ENCODE measurements at regions not wholly inside any gene's neighbourhood (a gene's known extent, or its start where the extent isn't known, plus 50 kb on each side); places are given as distances from the start of the nearest gene placed in this dataset.
"Not testable (repeated sequence)": the region's sequence is repeated elsewhere in the genome, so short reads cannot be mapped to it uniquely, and the experiment has no call there.

GRCh38 chr11:96520939-96521338 is 131.1 kb downstream of the JRKL start:
- no peak for DNase-seq (ENCODE audit: low spot score)

- no peak for DNase-seq (ENCODE audit: low spot score)
Measured at GRCh38 chr11:96523656-96524055, 133.8 kb downstream of the JRKL start.

GRCh38 chr11:96524475-96524874 is 134.7 kb downstream of the JRKL start:
- DNase-seq (ENCODE audit: low spot score) = no peak

GRCh38 chr11:96530473-96530872 is 140.7 kb downstream of the JRKL start:
- DNase-seq (ENCODE audit: low spot score) = no peak

- DNase-seq (ENCODE audit: low spot score) = no peak
Measured at GRCh38 chr11:96538104-96538503, 148.3 kb downstream of the JRKL start.

- no peak for DNase-seq (ENCODE audit: low spot score)
Measured at GRCh38 chr11:96538622-96539021, 148.8 kb downstream of the JRKL start.

GRCh38 chr11:96540875-96541274 is 151.1 kb downstream of the JRKL start:
- DNase-seq (ENCODE audit: low spot score) = no peak

- no peak for DNase-seq (ENCODE audit: low spot score)
Measured at GRCh38 chr11:96543177-96543576, 153.4 kb downstream of the JRKL start.

- not testable (repeated sequence) for DNase-seq (ENCODE audit: low spot score)
Measured at GRCh38 chr11:96545192-96545591, 155.4 kb downstream of the JRKL start.

GRCh38 chr11:96551136-96551535 is 161.3 kb downstream of the JRKL start:
- DNase-seq (ENCODE audit: low spot score) = no peak

- no peak for DNase-seq (ENCODE audit: low spot score)
Measured at GRCh38 chr11:96554236-96554820, 164.5 kb downstream of the JRKL start.

GRCh38 chr11:96555826-96556225 is 166.0 kb downstream of the JRKL start:
- not testable (repeated sequence) for DNase-seq (ENCODE audit: low spot score)

- not testable (repeated sequence) for DNase-seq (ENCODE audit: low spot score)
Measured at GRCh38 chr11:96560727-96561126, 170.9 kb downstream of the JRKL start.

- DNase-seq (ENCODE audit: low spot score) = no peak
Measured at GRCh38 chr11:96567176-96567575, 177.4 kb downstream of the JRKL start.

- no peak for DNase-seq (ENCODE audit: low spot score)
Measured at GRCh38 chr11:96567667-96568066, 177.9 kb downstream of the JRKL start.

GRCh38 chr11:96576383-96576782 is 186.6 kb downstream of the JRKL start:
- no peak for DNase-seq (ENCODE audit: low spot score)

- no peak for DNase-seq (ENCODE audit: low spot score)
Measured at GRCh38 chr11:96578379-96578778, 188.6 kb downstream of the JRKL start.

GRCh38 chr11:96579656-96580055 is 189.8 kb downstream of the JRKL start:
- DNase-seq (ENCODE audit: low spot score) = no peak

GRCh38 chr11:96580476-96581040 is 190.7 kb downstream of the JRKL start:
- no peak for DNase-seq (ENCODE audit: low spot score)

GRCh38 chr11:96585944-96586880 is 196.4 kb downstream of the JRKL start:
- not testable (repeated sequence) for DNase-seq (ENCODE audit: low spot score)

GRCh38 chr11:96588793-96589192 is 199.0 kb downstream of the JRKL start:
- DNase-seq (ENCODE audit: low spot score) = not testable (repeated sequence)

- DNase-seq (ENCODE audit: low spot score) = no peak
Measured at GRCh38 chr11:96595011-96595410, 205.2 kb downstream of the JRKL start.

All from AG08395 (cell line).